IMR-90 (cell line): ENCODE measurements at regions not wholly inside any gene's neighbourhood (a gene's known extent, or its start where the extent isn't known, plus 50 kb on each side); places are given as distances from the start of the nearest gene placed in this dataset.
A peak's percentile ranks its signal among the peaks of the same experiment; 100 is the strongest.

Experiments
- ATAC-seq: fragments of 200-7000 bp; cut with Tn5 transposase; 2 replicates; pipeline ENCODE4 v1.9.1; 2020; ENCODE audit warnings: low read depth, mild to moderate bottlenecking, moderate library complexity
- BruUV-seq: library from RNA; stranded (reverse); fragments of 400-500 nt; replicated peaks from 2 replicates; lab custom pipeline; 2021; lab: Mats Ljungman, UMichigan
- CTCF ChIA-PET: fragments of 300-600 bp; formaldehyde crosslinking; extraction: SDS; loops from one replicate; lab custom pipeline; 2021; ENCODE audit warnings: antibody characterized with exemption; lab: Yijun Ruan, JAX
- POLR2A ChIA-PET: fragments of 300-600 bp; sonication (Branson Sonifier 250); formaldehyde crosslinking; loops from one replicate; lab custom pipeline; 2022; ENCODE audit warnings: antibody characterized with exemption; ENCODE audit not compliant: unreplicated experiment; lab: Charles Lee
- DNase-seq: peaks from one replicate; pipeline ENCODE4 v3.0.0; 2013
- H2AFZ ChIP-seq: replicated peaks from 2 replicates; pipeline ENCODE3; 2013; ENCODE audit warnings: low read length, mild to moderate bottlenecking; ENCODE audit not compliant: poor library complexity
- H2AK5ac ChIP-seq: 2 replicates; pipeline ENCODE4 v1.6.1; 2013; ENCODE audit warnings: low read depth, low read length, inconsistent platforms
- H2AK9ac ChIP-seq: replicated peaks from 2 replicates; pipeline ENCODE3; 2013; ENCODE audit warnings: mild to moderate bottlenecking, low read depth, low read length, moderate library complexity; ENCODE audit not compliant: poor library complexity
- H2BK120ac ChIP-seq: 2 replicates; pipeline ENCODE4 v1.6.1; 2013; ENCODE audit warnings: low read depth, low read length, inconsistent platforms
- H2BK15ac ChIP-seq: 3 replicates; pipeline ENCODE4 v1.6.1; 2013; ENCODE audit warnings: low read depth, low read length, inconsistent platforms
- H2BK20ac ChIP-seq: 2 replicates; pipeline ENCODE4 v1.6.1; 2013; ENCODE audit warnings: low read depth, mild to moderate bottlenecking, inconsistent platforms, low read length, moderate library complexity
- H2BK5ac ChIP-seq: 2 replicates; pipeline ENCODE4 v1.6.1; 2013; ENCODE audit warnings: mild to moderate bottlenecking, low read depth, low read length, inconsistent platforms; ENCODE audit not compliant: poor library complexity, severe bottlenecking
- H3K14ac ChIP-seq: replicated peaks from 2 replicates; pipeline ENCODE4 v1.6.1; 2013; ENCODE audit warnings: low read depth, low read length, inconsistent platforms
- H3K18ac ChIP-seq: 2 replicates; pipeline ENCODE4 v1.6.1; 2013; ENCODE audit warnings: low read depth, low read length, control low read depth
- H3K23ac ChIP-seq: 2 replicates; pipeline ENCODE4 v1.6.1; 2013; ENCODE audit warnings: low read depth, low read length, inconsistent platforms
- H3K27ac ChIP-seq: 2 replicates; pipeline ENCODE4 v1.5.1; 2013; ENCODE audit warnings: mild to moderate bottlenecking, control low read depth, low read length; ENCODE audit not compliant: insufficient read depth
- H3K27me3 ChIP-seq: 2 replicates; pipeline ENCODE4 v1.6.1; 2013; ENCODE audit warnings: low read length; ENCODE audit not compliant: control insufficient read depth, insufficient read depth
- H3K36me3 ChIP-seq: 2 replicates; pipeline ENCODE4 v1.6.1; 2013; ENCODE audit warnings: low read length, mixed read lengths; ENCODE audit not compliant: control insufficient read depth, insufficient read depth
- H3K4ac ChIP-seq: 2 replicates; pipeline ENCODE4 v1.6.1; 2013; ENCODE audit warnings: low read depth, low read length, inconsistent platforms
- H3K4me1 ChIP-seq: 2 replicates; pipeline ENCODE4 v1.6.1; 2013; ENCODE audit warnings: low read length, mixed read lengths; ENCODE audit not compliant: control insufficient read depth, insufficient read depth
- H3K4me2 ChIP-seq: 2 replicates; pipeline ENCODE4 v1.6.1; 2013; ENCODE audit warnings: low read depth, mild to moderate bottlenecking, control low read depth, low read length, moderate library complexity
- H3K4me3 ChIP-seq: 2 replicates; pipeline ENCODE4 v1.5.1; 2013; ENCODE audit warnings: low read depth, mild to moderate bottlenecking, control low read depth, low read length, moderate library complexity; ENCODE audit not compliant: insufficient read depth
- H3K56ac ChIP-seq: 2 replicates; pipeline ENCODE4 v1.6.1; 2013; ENCODE audit warnings: low read length, inconsistent platforms; ENCODE audit not compliant: insufficient read depth; ENCODE audit errors: extremely low read depth
- H3K79me1 ChIP-seq, 2 experiments: 2 replicates each; pipeline ENCODE4 v1.6.1; 2013; ENCODE audit warnings: low read length in 2 of 2, inconsistent platforms in 1 of 2, low read depth in 1 of 2
- H3K9ac ChIP-seq: 2 replicates; pipeline ENCODE4 v1.6.1; 2013; ENCODE audit warnings: low read depth, low read length, control low read depth
- H3K9me1 ChIP-seq: 2 replicates; pipeline ENCODE4 v1.6.1; 2013; ENCODE audit warnings: low read length, inconsistent platforms; ENCODE audit not compliant: insufficient read depth
- H3K9me3 ChIP-seq: 2 replicates; pipeline ENCODE4 v1.6.1; 2013; ENCODE audit warnings: low read length; ENCODE audit not compliant: control insufficient read depth, insufficient read depth
- H4K20me1 ChIP-seq: 2 replicates; pipeline ENCODE4 v1.6.1; 2013; ENCODE audit warnings: low read length, inconsistent platforms; ENCODE audit not compliant: insufficient read depth
- H4K5ac ChIP-seq: 2 replicates; pipeline ENCODE4 v1.6.1; 2013; ENCODE audit warnings: mild to moderate bottlenecking, low read depth, low read length, control low read depth
- H4K8ac ChIP-seq, 2 experiments: 2 replicates each; pipeline ENCODE4 v1.6.1; 2013; ENCODE audit warnings: low read depth in 2 of 2, low read length in 2 of 2, control low read depth in 1 of 2, inconsistent platforms in 1 of 2
- H4K91ac ChIP-seq: 2 replicates; pipeline ENCODE4 v1.6.1; 2013; ENCODE audit warnings: low read depth, low read length, inconsistent platforms; ENCODE audit not compliant: insufficient read depth
- CHD1 ChIP-seq: IDR thresholded peaks from 2 replicates; pipeline ENCODE4 v1.6.1; 2012; ENCODE audit warnings: low read depth, low read length, improper control_type of control experiment
- CTCF ChIP-seq: conservative IDR thresholded peaks from 2 replicates; pipeline ENCODE4 v1.5.1; 2012; ENCODE audit warnings: mild to moderate bottlenecking, low read depth, low read length, improper control_type of control experiment
- POLR2A ChIP-seq: IDR thresholded peaks from 2 replicates; pipeline ENCODE4 v1.6.1; 2012; ENCODE audit warnings: mild to moderate bottlenecking, low read depth, low read length
- RAD21 ChIP-seq: IDR thresholded peaks from 2 replicates; pipeline ENCODE4 v1.6.1; 2012; ENCODE audit warnings: low read length, improper control_type of control experiment
- RCOR1 ChIP-seq: IDR thresholded peaks from 2 replicates; pipeline ENCODE4 v1.6.1; 2012; ENCODE audit warnings: mild to moderate bottlenecking, low read length, improper control_type of control experiment; ENCODE audit not compliant: insufficient replicate concordance
- SMC3 ChIP-seq: fragments of 150-350 bp; IDR thresholded peaks from 2 replicates; pipeline ENCODE4 v1.6.1; 2016; ENCODE audit warnings: low read depth, mild to moderate bottlenecking, antibody characterized with exemption, low read length, moderate library complexity
- WGBS, 2 experiments: methylation state at CpG; one replicate each; pipeline versions ENCODE4 v1.1.5 to v1.1.7; 2013; ENCODE audit warnings: missing lambda C conversion rate in 2 of 2; ENCODE audit not compliant: insufficient read length in 1 of 2; ENCODE audit errors: extremely low coverage in 2 of 2; 5-methylcytosine and 5-hydroxymethylcytosine counted together
- dilution Hi-C: fragments of 300-500 bp; cut with HindIII; formaldehyde crosslinking; loops from one replicate; pipeline ENCODE4 v1.14.3; 2018; ENCODE audit warnings: low sequenced_read_pairs; ENCODE audit not compliant: unreplicated experiment
- in situ Hi-C: fragments of 300-500 bp; cut with MboI; formaldehyde crosslinking; loops from 3 replicates; pipeline ENCODE4 v1.14.3; 2019; ENCODE audit warnings: low sequenced_read_pairs, inconsistent platforms, mixed read lengths
- intact Hi-C: fragments of 100-400 bp; cut with micrococcal nuclease; formaldehyde crosslinking; loops from 2 replicates; pipeline ENCODE4 v1.10.0; 2022

- in situ Hi-C loops: no loop called here
Measured at GRCh38 chr16:80317599-80318037, 223.2 kb upstream of the DYNLRB2 start.

More at GRCh38 chr16:80317599-80318037, 223.2 kb upstream of the DYNLRB2 start:
- TF ChIP-seq RAD21 (peak; percentile 38), POLR2A (no peak), CTCF (peak; percentile 40), RCOR1 (no peak), CHD1 (no peak), SMC3 (no peak; the same call in 1 of the 2 replicates)
- Histone ChIP-seq H4K5ac (no peak overlapping the region), H3K56ac (no peak overlapping the region), H3K4ac (no peak overlapping the region), H2AK9ac (no peak overlapping the region), H3K27ac (no peak overlapping the region), H3K14ac (no peak overlapping the region), H2BK15ac (no peak overlapping the region), H3K4me2 (no peak overlapping the region), H2BK20ac (no peak overlapping the region), H2BK120ac (no peak overlapping the region), H2AFZ (no peak overlapping the region), H3K27me3 (no peaks in the 10 kb centered on the region), H4K8ac (no peak overlapping the region), H3K18ac (no peak overlapping the region), H4K91ac (no peak overlapping the region), H3K9me1 (no peaks in the 10 kb centered on the region), H3K4me1 (no peaks in the 10 kb centered on the region), H3K9ac (no peak overlapping the region), H3K79me1 (no peaks in the 10 kb centered on the region), H3K36me3 (no peaks in the 10 kb centered on the region), H2BK5ac (no peak overlapping the region), H2AK5ac (no peak overlapping the region), H4K20me1 (no peaks in the 10 kb centered on the region), H3K4me3 (no peak overlapping the region), H3K9me3 (no peaks in the 10 kb centered on the region), H3K23ac (no peak overlapping the region)
- intact Hi-C loops (loop anchor here (5.0 kb wide), 1 partner anchor 225 kb away; no protein-coding TSS in a partner anchor), dilution Hi-C loops (no loop called here)
- CTCF ChIA-PET: interaction anchor here (1.2 kb wide), 1 partner anchor 14 kb away, joined by 5 read pairs; no protein-coding TSS in a partner anchor
- no TSS peak for BruUV-seq
- WGBS, 2 experiments: no CpG with 5 or more reads among the region's 8 CpGs
- POLR2A ChIA-PET: no interaction called here
- ATAC-seq (peak; percentile 44), DNase-seq (peak; percentile 20)
